ENCODE measurements at regions not wholly inside any gene's neighbourhood (a gene's known extent, or its start where the extent isn't known, plus 50 kb on each side); places are given as distances from the start of the nearest gene placed in this dataset.
"Not testable (repeated sequence)": the region's sequence is repeated elsewhere in the genome, so short reads cannot be mapped to it uniquely, and the experiment has no call there.

- Histone ChIP-seq H3K27me3 (ENCODE audit: insufficient read depth, low read length) (no peaks in the 10 kb centered on the region), H3K36me3 (ENCODE audit: insufficient read depth, low read length) (no peaks in the 10 kb centered on the region), H3K4me3 (ENCODE audit: low read length) (no peak overlapping the region), H3K9me3 (ENCODE audit: low read length) (no peaks in the 10 kb centered on the region), H2AFZ (ENCODE audit: low read depth, low read length) (no peak overlapping the region), H3K4me1 (ENCODE audit: insufficient read depth, low read length) (peaks cover 6% of the 10 kb centered on the region)
Measured at GRCh38 chr6:150486048-150486447, 113.6 kb upstream of the PLEKHG1 start.

GRCh38 chr6:150490586-150490985, 109.1 kb upstream of the PLEKHG1 start:
- Histone ChIP-seq H3K27me3 (ENCODE audit: insufficient read depth, low read length) (no peaks in the 10 kb centered on the region), H3K36me3 (ENCODE audit: insufficient read depth, low read length) (no peaks in the 10 kb centered on the region), H3K4me3 (ENCODE audit: low read length) (no peak overlapping the region), H3K4me1 (ENCODE audit: insufficient read depth, low read length) (peaks cover 6% of the 10 kb centered on the region), H2AFZ (ENCODE audit: low read depth, low read length) (no peak overlapping the region), H3K9me3 (ENCODE audit: low read length) (no peaks in the 10 kb centered on the region)

- Histone ChIP-seq H3K9me3 (ENCODE audit: low read length) (no peaks in the 10 kb centered on the region), H3K4me3 (ENCODE audit: low read length) (no peak overlapping the region), H2AFZ (ENCODE audit: low read depth, low read length) (no peak overlapping the region), H3K36me3 (ENCODE audit: insufficient read depth, low read length) (no peaks in the 10 kb centered on the region), H3K4me1 (ENCODE audit: insufficient read depth, low read length) (no peaks in the 10 kb centered on the region), H3K27me3 (ENCODE audit: insufficient read depth, low read length) (no peaks in the 10 kb centered on the region)
Measured at GRCh38 chr6:150491131-150491810, 108.4 kb upstream of the PLEKHG1 start.

- no peaks in the 10 kb centered on the region for H3K4me1 ChIP-seq (ENCODE audit: insufficient read depth, low read length)
Measured at GRCh38 chr6:150491811-150492172, 107.9 kb upstream of the PLEKHG1 start.

GRCh38 chr6:150492507-150492906, 107.2 kb upstream of the PLEKHG1 start:
- no peak overlapping the region for H3K4me3 ChIP-seq (ENCODE audit: low read length)
- H3K9me3 ChIP-seq (ENCODE audit: low read length), result no peaks in the 10 kb centered on the region
- H3K4me1 ChIP-seq (ENCODE audit: insufficient read depth, low read length), result no peaks in the 10 kb centered on the region
- H3K36me3 ChIP-seq (ENCODE audit: insufficient read depth, low read length), result no peaks in the 10 kb centered on the region
- H2AFZ ChIP-seq (ENCODE audit: low read depth, low read length), result no peak overlapping the region
- H3K27me3 ChIP-seq (ENCODE audit: insufficient read depth, low read length), result no peaks in the 10 kb centered on the region

More at GRCh38 chr6:150491811-150492172, 107.9 kb upstream of the PLEKHG1 start:
- Histone ChIP-seq H3K9me3 (ENCODE audit: low read length) (no peaks in the 10 kb centered on the region), H3K4me3 (ENCODE audit: low read length) (no peak overlapping the region), H3K27me3 (ENCODE audit: insufficient read depth, low read length) (no peaks in the 10 kb centered on the region), H3K36me3 (ENCODE audit: insufficient read depth, low read length) (no peaks in the 10 kb centered on the region), H2AFZ (ENCODE audit: low read depth, low read length) (no peak overlapping the region)

- Histone ChIP-seq H3K36me3 (ENCODE audit: insufficient read depth, low read length) (no peaks in the 10 kb centered on the region), H3K4me1 (ENCODE audit: insufficient read depth, low read length) (no peaks in the 10 kb centered on the region), H3K9me3 (ENCODE audit: low read length) (no peaks in the 10 kb centered on the region), H3K27me3 (ENCODE audit: insufficient read depth, low read length) (no peaks in the 10 kb centered on the region), H3K4me3 (ENCODE audit: low read length) (no peak overlapping the region), H2AFZ (ENCODE audit: low read depth, low read length) (no peak overlapping the region)
Measured at GRCh38 chr6:150492941-150493340, 106.7 kb upstream of the PLEKHG1 start.

GRCh38 chr6:150493552-150493951, 106.1 kb upstream of the PLEKHG1 start:
- not testable (repeated sequence) for H3K27me3 ChIP-seq (ENCODE audit: insufficient read depth, low read length); H2AFZ ChIP-seq (ENCODE audit: low read depth, low read length); H3K36me3 ChIP-seq (ENCODE audit: insufficient read depth, low read length); H3K9me3 ChIP-seq (ENCODE audit: low read length); H3K4me3 ChIP-seq (ENCODE audit: low read length); H3K4me1 ChIP-seq (ENCODE audit: insufficient read depth, low read length)

GRCh38 chr6:150494241-150494640, 105.4 kb upstream of the PLEKHG1 start:
- Histone ChIP-seq H3K4me3 (ENCODE audit: low read length) (no peak overlapping the region), H3K4me1 (ENCODE audit: insufficient read depth, low read length) (no peaks in the 10 kb centered on the region), H2AFZ (ENCODE audit: low read depth, low read length) (no peak overlapping the region), H3K36me3 (ENCODE audit: insufficient read depth, low read length) (no peaks in the 10 kb centered on the region), H3K27me3 (ENCODE audit: insufficient read depth, low read length) (no peaks in the 10 kb centered on the region), H3K9me3 (ENCODE audit: low read length) (no peaks in the 10 kb centered on the region)

GRCh38 chr6:150495126-150495525, 104.6 kb upstream of the PLEKHG1 start:
- Histone ChIP-seq H3K27me3 (ENCODE audit: insufficient read depth, low read length) (no peaks in the 10 kb centered on the region), H3K4me3 (ENCODE audit: low read length) (no peak overlapping the region), H2AFZ (ENCODE audit: low read depth, low read length) (no peak overlapping the region), H3K36me3 (ENCODE audit: insufficient read depth, low read length) (no peaks in the 10 kb centered on the region), H3K9me3 (ENCODE audit: low read length) (no peaks in the 10 kb centered on the region), H3K4me1 (ENCODE audit: insufficient read depth, low read length) (no peaks in the 10 kb centered on the region)

- Histone ChIP-seq H3K4me1 (ENCODE audit: insufficient read depth, low read length) (no peaks in the 10 kb centered on the region), H3K27me3 (ENCODE audit: insufficient read depth, low read length) (no peaks in the 10 kb centered on the region), H3K4me3 (ENCODE audit: low read length) (no peak overlapping the region), H3K36me3 (ENCODE audit: insufficient read depth, low read length) (no peaks in the 10 kb centered on the region), H2AFZ (ENCODE audit: low read depth, low read length) (no peak overlapping the region), H3K9me3 (ENCODE audit: low read length) (no peaks in the 10 kb centered on the region)
Measured at GRCh38 chr6:150496629-150497028, 103.1 kb upstream of the PLEKHG1 start.

GRCh38 chr6:150499882-150500312, 99.8 kb upstream of the PLEKHG1 start:
- H3K36me3 ChIP-seq (ENCODE audit: insufficient read depth, low read length), result no peaks in the 10 kb centered on the region
- no peaks in the 10 kb centered on the region for H3K27me3 ChIP-seq (ENCODE audit: insufficient read depth, low read length)
- no peaks in the 10 kb centered on the region for H3K9me3 ChIP-seq (ENCODE audit: low read length)
- no peaks in the 10 kb centered on the region for H3K4me1 ChIP-seq (ENCODE audit: insufficient read depth, low read length)
- H2AFZ ChIP-seq (ENCODE audit: low read depth, low read length), result no peak overlapping the region
- no peak overlapping the region for H3K4me3 ChIP-seq (ENCODE audit: low read length)

- H3K9me3 ChIP-seq (ENCODE audit: low read length); H2AFZ ChIP-seq (ENCODE audit: low read depth, low read length); H3K27me3 ChIP-seq (ENCODE audit: insufficient read depth, low read length); H3K4me1 ChIP-seq (ENCODE audit: insufficient read depth, low read length); H3K36me3 ChIP-seq (ENCODE audit: insufficient read depth, low read length); H3K4me3 ChIP-seq (ENCODE audit: low read length): not testable (repeated sequence)
Measured at GRCh38 chr6:150500568-150500967, 99.1 kb upstream of the PLEKHG1 start.

- Histone ChIP-seq H2AFZ (ENCODE audit: low read depth, low read length) (no peak overlapping the region), H3K27me3 (ENCODE audit: insufficient read depth, low read length) (no peaks in the 10 kb centered on the region), H3K4me3 (ENCODE audit: low read length) (no peak overlapping the region), H3K36me3 (ENCODE audit: insufficient read depth, low read length) (no peaks in the 10 kb centered on the region), H3K4me1 (ENCODE audit: insufficient read depth, low read length) (no peaks in the 10 kb centered on the region), H3K9me3 (ENCODE audit: low read length) (no peaks in the 10 kb centered on the region)
Measured at GRCh38 chr6:150503041-150503440, 96.6 kb upstream of the PLEKHG1 start.

Measured in neuron (in vitro differentiated cells).